ENCODE measurements at regions not wholly inside any gene's neighbourhood (a gene's known extent, or its start where the extent isn't known, plus 50 kb on each side); places are given as distances from the start of the nearest gene placed in this dataset.

DNA sequence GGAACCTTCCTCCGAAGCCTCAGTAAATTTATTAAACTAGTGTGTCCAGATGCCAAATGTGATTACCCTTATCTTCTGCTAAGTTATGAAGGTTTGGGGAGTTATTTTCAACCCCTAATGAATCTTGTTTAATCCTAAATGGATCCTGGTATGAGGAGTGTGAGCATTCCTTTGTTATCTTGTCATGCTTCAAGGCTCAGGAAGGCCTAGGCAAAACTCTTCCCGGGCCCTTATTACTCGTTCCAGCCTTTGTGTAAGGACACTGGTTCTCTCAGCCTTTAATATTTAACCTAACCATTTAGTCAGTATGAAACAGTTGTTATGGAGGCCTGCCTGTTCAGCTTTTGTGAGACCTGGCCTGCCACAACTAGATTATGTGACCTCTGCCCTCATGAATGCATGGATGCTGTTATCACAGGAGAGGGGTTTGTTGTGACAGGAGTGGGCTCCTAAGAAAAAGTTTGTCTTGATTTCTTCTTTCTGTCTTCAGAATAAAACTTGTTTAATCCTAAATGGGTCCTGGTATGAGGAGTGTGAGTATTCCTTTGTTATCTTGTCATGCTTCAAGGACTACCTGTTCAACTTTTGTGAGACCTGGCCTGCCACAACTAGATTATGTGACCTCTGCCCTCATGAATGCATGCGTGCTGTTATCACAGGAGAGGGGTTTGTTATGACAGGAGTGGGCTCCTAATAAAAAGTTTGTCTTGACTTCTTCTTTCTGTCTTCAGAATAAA is 181.7 kb downstream of the SLC39A8 start:
- TF ChIP-seq EP300 (IDR thresholded peaks at IDR 0.05) = no peak
- TF ChIP-seq, protein P1, sequence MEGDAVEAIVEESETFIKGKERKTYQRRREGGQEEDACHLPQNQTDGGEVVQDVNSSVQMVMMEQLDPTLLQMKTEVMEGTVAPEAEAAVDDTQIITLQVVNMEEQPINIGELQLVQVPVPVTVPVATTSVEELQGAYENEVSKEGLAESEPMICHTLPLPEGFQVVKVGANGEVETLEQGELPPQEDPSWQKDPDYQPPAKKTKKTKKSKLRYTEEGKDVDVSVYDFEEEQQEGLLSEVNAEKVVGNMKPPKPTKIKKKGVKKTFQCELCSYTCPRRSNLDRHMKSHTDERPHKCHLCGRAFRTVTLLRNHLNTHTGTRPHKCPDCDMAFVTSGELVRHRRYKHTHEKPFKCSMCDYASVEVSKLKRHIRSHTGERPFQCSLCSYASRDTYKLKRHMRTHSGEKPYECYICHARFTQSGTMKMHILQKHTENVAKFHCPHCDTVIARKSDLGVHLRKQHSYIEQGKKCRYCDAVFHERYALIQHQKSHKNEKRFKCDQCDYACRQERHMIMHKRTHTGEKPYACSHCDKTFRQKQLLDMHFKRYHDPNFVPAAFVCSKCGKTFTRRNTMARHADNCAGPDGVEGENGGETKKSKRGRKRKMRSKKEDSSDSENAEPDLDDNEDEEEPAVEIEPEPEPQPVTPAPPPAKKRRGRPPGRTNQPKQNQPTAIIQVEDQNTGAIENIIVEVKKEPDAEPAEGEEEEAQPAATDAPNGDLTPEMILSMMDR (IDR thresholded peaks at IDR 0.05) = no peak
- TF ChIP-seq POLR2A (IDR thresholded peaks at IDR 0.05) = no peak
